ENCODE measurements at regions not wholly inside any gene's neighbourhood (a gene's known extent, or its start where the extent isn't known, plus 50 kb on each side); places are given as distances from the start of the nearest gene placed in this dataset.

GRCh38 chr2:149954981-149955600 lies 367.5 kb upstream of the MMADHC start:
- DNase-seq (ENCODE audit: low spot score): no peak
- H3K9me3 Mint-ChIP-seq: no peaks in the 10 kb centered on the region
- no peaks in the 10 kb centered on the region for H3K4me1 Mint-ChIP-seq (ENCODE audit: low read depth)
- intact Hi-C loops (cut with micrococcal nuclease): no loop called here
- no peaks in the 10 kb centered on the region for H3K36me3 Mint-ChIP-seq (ENCODE audit: low read depth)
- no peak overlapping the region for H3K4me3 Mint-ChIP-seq
- H3K27me3 Mint-ChIP-seq (ENCODE audit: insufficient read depth): no peaks in the 10 kb centered on the region
- H3K27ac Mint-ChIP-seq: no peak overlapping the region

- no peak for DNase-seq (ENCODE audit: low spot score)
- Mint-ChIP-seq H3K27ac (no peak overlapping the region), H3K27me3 (ENCODE audit: insufficient read depth) (no peaks in the 10 kb centered on the region), H3K36me3 (ENCODE audit: low read depth) (no peaks in the 10 kb centered on the region), H3K9me3 (no peaks in the 10 kb centered on the region), H3K4me3 (no peak overlapping the region), H3K4me1 (ENCODE audit: low read depth) (no peaks in the 10 kb centered on the region)
- intact Hi-C loops (cut with micrococcal nuclease): no loop called here
These were observed 366.1 kb upstream of the MMADHC start for GRCh38 chr2:149953627-149954026.

GRCh38 chr2:149931486-149931885 lies 343.9 kb upstream of the MMADHC start:
- H3K4me1 Mint-ChIP-seq (ENCODE audit: low read depth): no peaks in the 10 kb centered on the region
- no peak for DNase-seq (ENCODE audit: low spot score)
- H3K27ac Mint-ChIP-seq: no peak overlapping the region
- H3K4me3 Mint-ChIP-seq: no peak overlapping the region
- no peaks in the 10 kb centered on the region for H3K27me3 Mint-ChIP-seq (ENCODE audit: insufficient read depth)
- no peaks in the 10 kb centered on the region for H3K9me3 Mint-ChIP-seq
- intact Hi-C loops (cut with micrococcal nuclease): no loop called here
- no peaks in the 10 kb centered on the region for H3K36me3 Mint-ChIP-seq (ENCODE audit: low read depth)

GRCh38 chr2:149928011-149928410 lies 340.4 kb upstream of the MMADHC start:
- no peak overlapping the region for H3K27ac Mint-ChIP-seq
- no peak overlapping the region for H3K4me3 Mint-ChIP-seq
- no peaks in the 10 kb centered on the region for H3K36me3 Mint-ChIP-seq (ENCODE audit: low read depth)
- no peaks in the 10 kb centered on the region for H3K27me3 Mint-ChIP-seq (ENCODE audit: insufficient read depth)
- no peaks in the 10 kb centered on the region for H3K9me3 Mint-ChIP-seq
- DNase-seq (ENCODE audit: low spot score): no peak
- intact Hi-C loops (cut with micrococcal nuclease): no loop called here
- no peaks in the 10 kb centered on the region for H3K4me1 Mint-ChIP-seq (ENCODE audit: low read depth)

- no peak for DNase-seq (ENCODE audit: low spot score)
- H3K4me3 Mint-ChIP-seq: no peak overlapping the region
- no peaks in the 10 kb centered on the region for H3K27me3 Mint-ChIP-seq (ENCODE audit: insufficient read depth)
- no peaks in the 10 kb centered on the region for H3K36me3 Mint-ChIP-seq (ENCODE audit: low read depth)
- intact Hi-C loops (cut with micrococcal nuclease): no loop called here
- no peak overlapping the region for H3K27ac Mint-ChIP-seq
- H3K9me3 Mint-ChIP-seq: no peaks in the 10 kb centered on the region
- no peaks in the 10 kb centered on the region for H3K4me1 Mint-ChIP-seq (ENCODE audit: low read depth)
These were observed 338.6 kb upstream of the MMADHC start for GRCh38 chr2:149926149-149926548.

GRCh38 chr2:149924549-149925213 lies 337.1 kb upstream of the MMADHC start:
- Mint-ChIP-seq H3K27ac (no peak overlapping the region), H3K4me1 (ENCODE audit: low read depth) (no peaks in the 10 kb centered on the region), H3K9me3 (peaks cover 5% of the 10 kb centered on the region), H3K4me3 (no peak overlapping the region), H3K27me3 (ENCODE audit: insufficient read depth) (no peaks in the 10 kb centered on the region), H3K36me3 (ENCODE audit: low read depth) (no peaks in the 10 kb centered on the region)
- no peak for DNase-seq (ENCODE audit: low spot score)
- intact Hi-C loops (cut with micrococcal nuclease): no loop called here

- Mint-ChIP-seq H3K9me3 (peaks cover 6% of the 10 kb centered on the region), H3K27ac (no peak overlapping the region), H3K36me3 (ENCODE audit: low read depth) (no peaks in the 10 kb centered on the region), H3K4me3 (no peak overlapping the region), H3K27me3 (ENCODE audit: insufficient read depth) (no peaks in the 10 kb centered on the region), H3K4me1 (ENCODE audit: low read depth) (no peaks in the 10 kb centered on the region)
- intact Hi-C loops (cut with micrococcal nuclease): no loop called here
- DNase-seq (ENCODE audit: low spot score): no peak
These were observed 336.5 kb upstream of the MMADHC start for GRCh38 chr2:149924028-149924427.

GRCh38 chr2:149921911-149922616 lies 334.5 kb upstream of the MMADHC start:
- intact Hi-C loops (cut with micrococcal nuclease): no loop called here
- Mint-ChIP-seq H3K27ac (no peak overlapping the region), H3K27me3 (ENCODE audit: insufficient read depth) (no peaks in the 10 kb centered on the region), H3K9me3 (peaks cover 6% of the 10 kb centered on the region), H3K4me3 (no peak overlapping the region), H3K36me3 (ENCODE audit: low read depth) (no peaks in the 10 kb centered on the region), H3K4me1 (ENCODE audit: low read depth) (no peaks in the 10 kb centered on the region)
- no peak for DNase-seq (ENCODE audit: low spot score)

- Mint-ChIP-seq H3K9me3 (peaks cover 6% of the 10 kb centered on the region), H3K36me3 (ENCODE audit: low read depth) (no peaks in the 10 kb centered on the region), H3K4me3 (no peak overlapping the region), H3K4me1 (ENCODE audit: low read depth) (no peaks in the 10 kb centered on the region), H3K27me3 (ENCODE audit: insufficient read depth) (no peaks in the 10 kb centered on the region), H3K27ac (no peak overlapping the region)
- no peak for DNase-seq (ENCODE audit: low spot score)
- intact Hi-C loops (cut with micrococcal nuclease): no loop called here
These were observed 332.8 kb upstream of the MMADHC start for GRCh38 chr2:149920389-149920788.

GRCh38 chr2:149915151-149915550 lies 327.6 kb upstream of the MMADHC start:
- no peak overlapping the region for H3K4me3 Mint-ChIP-seq
- DNase-seq (ENCODE audit: low spot score): no peak
- peaks cover 6% of the 10 kb centered on the region for H3K9me3 Mint-ChIP-seq
- H3K27ac Mint-ChIP-seq: no peak overlapping the region
- H3K36me3 Mint-ChIP-seq (ENCODE audit: low read depth): no peaks in the 10 kb centered on the region
- H3K27me3 Mint-ChIP-seq (ENCODE audit: insufficient read depth): no peaks in the 10 kb centered on the region
- intact Hi-C loops (cut with micrococcal nuclease): no loop called here
- no peaks in the 10 kb centered on the region for H3K4me1 Mint-ChIP-seq (ENCODE audit: low read depth)

DNA sequence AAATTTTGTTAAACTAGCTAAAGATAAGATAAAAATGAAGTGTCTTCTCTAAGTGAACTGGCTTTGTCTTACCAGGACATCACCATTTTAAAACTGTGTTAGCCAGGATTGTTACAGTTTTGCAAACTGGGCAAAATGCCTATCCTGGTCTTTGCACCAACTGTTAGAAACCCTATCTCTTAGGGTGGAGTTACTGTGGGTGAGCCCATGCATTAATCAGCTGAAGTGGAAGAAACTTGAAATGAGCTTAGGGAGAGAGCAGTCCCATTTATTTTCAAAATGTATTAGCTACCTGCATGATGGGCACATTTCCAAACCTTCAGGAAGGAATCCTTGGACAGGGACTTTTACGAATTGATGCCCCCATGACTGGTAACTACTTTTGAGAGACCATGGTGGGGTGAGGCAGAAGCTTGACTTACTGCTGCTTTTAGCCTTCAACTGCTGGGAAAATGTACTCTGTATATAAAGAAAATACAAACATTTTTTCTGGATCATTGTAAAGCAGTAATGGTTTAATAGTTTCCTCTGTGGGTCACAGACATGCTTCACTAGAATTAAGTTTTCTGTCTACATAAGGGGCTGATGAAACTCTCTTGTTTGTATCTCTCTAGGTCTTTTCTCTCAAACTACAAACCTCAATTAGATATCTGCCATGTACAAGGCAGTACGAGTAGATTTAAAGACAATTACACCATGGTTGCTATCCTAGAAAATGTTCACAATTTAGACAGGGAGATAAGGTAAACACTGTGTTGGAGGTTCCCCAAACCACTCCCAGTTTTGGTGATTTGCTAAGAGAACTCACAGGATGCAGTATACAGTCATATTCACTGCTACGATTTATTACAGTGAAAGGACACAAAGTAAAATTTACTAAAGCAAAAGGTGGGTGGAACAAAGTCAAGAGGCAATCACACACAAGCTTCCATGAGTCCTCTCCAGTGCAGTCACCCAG lies 321.4 kb upstream of the MMADHC start:
- Mint-ChIP-seq H3K4me3 (no peak overlapping the region), H3K27me3 (ENCODE audit: insufficient read depth) (no peaks in the 10 kb centered on the region), H3K36me3 (ENCODE audit: low read depth) (no peaks in the 10 kb centered on the region), H3K4me1 (ENCODE audit: low read depth) (no peaks in the 10 kb centered on the region), H3K27ac (no peak overlapping the region), H3K9me3 (no peaks in the 10 kb centered on the region)
- DNase-seq (ENCODE audit: low spot score): no peak
- intact Hi-C loops (cut with micrococcal nuclease): no loop called here

- no peak overlapping the region for H3K27ac Mint-ChIP-seq
- intact Hi-C loops (cut with micrococcal nuclease): no loop called here
These were observed 319.3 kb upstream of the MMADHC start for GRCh38 chr2:149906886-149907285.

More at GRCh38 chr2:149906886-149907285, 319.3 kb upstream of the MMADHC start:
- Mint-ChIP-seq H3K27me3 (ENCODE audit: insufficient read depth) (no peaks in the 10 kb centered on the region), H3K4me3 (no peak overlapping the region), H3K4me1 (ENCODE audit: low read depth) (no peaks in the 10 kb centered on the region), H3K36me3 (ENCODE audit: low read depth) (no peaks in the 10 kb centered on the region), H3K9me3 (no peaks in the 10 kb centered on the region)
- DNase-seq (ENCODE audit: low spot score): no peak

Measured in activated T-helper 1 cell treated with anti-CD3 and anti-CD28 coated beads, Interleukin-12 subunit alpha, Interleukin-12 subunit beta, Interleukin-2, Interleukin-4 antibody, amounts not matched to agents 30 ng/mL and 10 ng/mL and 1 ng/mL, durations not matched to agents 14 hours and 24 hours and 36 hours (primary cell).